ENCODE measurements at regions not wholly inside any gene's neighbourhood (a gene's known extent, or its start where the extent isn't known, plus 50 kb on each side); places are given as distances from the start of the nearest gene placed in this dataset.
"Not testable (repeated sequence)": the region's sequence is repeated elsewhere in the genome, so short reads cannot be mapped to it uniquely, and the experiment has no call there.

- TF ChIP-seq, protein P1, sequence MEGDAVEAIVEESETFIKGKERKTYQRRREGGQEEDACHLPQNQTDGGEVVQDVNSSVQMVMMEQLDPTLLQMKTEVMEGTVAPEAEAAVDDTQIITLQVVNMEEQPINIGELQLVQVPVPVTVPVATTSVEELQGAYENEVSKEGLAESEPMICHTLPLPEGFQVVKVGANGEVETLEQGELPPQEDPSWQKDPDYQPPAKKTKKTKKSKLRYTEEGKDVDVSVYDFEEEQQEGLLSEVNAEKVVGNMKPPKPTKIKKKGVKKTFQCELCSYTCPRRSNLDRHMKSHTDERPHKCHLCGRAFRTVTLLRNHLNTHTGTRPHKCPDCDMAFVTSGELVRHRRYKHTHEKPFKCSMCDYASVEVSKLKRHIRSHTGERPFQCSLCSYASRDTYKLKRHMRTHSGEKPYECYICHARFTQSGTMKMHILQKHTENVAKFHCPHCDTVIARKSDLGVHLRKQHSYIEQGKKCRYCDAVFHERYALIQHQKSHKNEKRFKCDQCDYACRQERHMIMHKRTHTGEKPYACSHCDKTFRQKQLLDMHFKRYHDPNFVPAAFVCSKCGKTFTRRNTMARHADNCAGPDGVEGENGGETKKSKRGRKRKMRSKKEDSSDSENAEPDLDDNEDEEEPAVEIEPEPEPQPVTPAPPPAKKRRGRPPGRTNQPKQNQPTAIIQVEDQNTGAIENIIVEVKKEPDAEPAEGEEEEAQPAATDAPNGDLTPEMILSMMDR (IDR thresholded peaks at IDR 0.05; ENCODE audit: insufficient read depth, low read length, poor library complexity, severe bottlenecking) = no peak
- no peak overlapping the region for H3K4me3 ChIP-seq (replicated peaks; ENCODE audit: low read depth, low read length)
- no peak for DNase-seq (ENCODE audit: extremely low read depth, insufficient read length)
- no peaks in the 10 kb centered on the region for H3K27me3 ChIP-seq (replicated peaks; ENCODE audit: control insufficient read depth, insufficient read depth, low read length)
- H3K36me3 ChIP-seq (ENCODE audit: control insufficient read depth, insufficient read depth, low read length) = no peaks in the 10 kb centered on the region
These were observed 181.5 kb downstream of the ZIC3 start for GRCh38 chrX:137747244-137748043.

- Histone ChIP-seq H3K4me3 (replicated peaks; ENCODE audit: low read depth, low read length) (no peak overlapping the region), H3K36me3 (ENCODE audit: control insufficient read depth, insufficient read depth, low read length) (no peaks in the 10 kb centered on the region), H3K27me3 (replicated peaks; ENCODE audit: control insufficient read depth, insufficient read depth, low read length) (no peaks in the 10 kb centered on the region)
- DNase-seq (ENCODE audit: extremely low read depth, insufficient read length) = no peak
- TF ChIP-seq, protein P1 (IDR thresholded peaks at IDR 0.05; ENCODE audit: insufficient read depth, low read length, poor library complexity, severe bottlenecking) = no peak
These were observed 182.9 kb downstream of the ZIC3 start for GRCh38 chrX:137748827-137749226.

- Histone ChIP-seq H3K27me3 (replicated peaks; ENCODE audit: control insufficient read depth, insufficient read depth, low read length) (no peaks in the 10 kb centered on the region), H3K36me3 (ENCODE audit: control insufficient read depth, insufficient read depth, low read length) (no peaks in the 10 kb centered on the region), H3K4me3 (replicated peaks; ENCODE audit: low read depth, low read length) (no peak overlapping the region)
- TF ChIP-seq, protein P1 (IDR thresholded peaks at IDR 0.05; ENCODE audit: insufficient read depth, low read length, poor library complexity, severe bottlenecking) = no peak
- no peak for DNase-seq (ENCODE audit: extremely low read depth, insufficient read length)
These were observed 183.3 kb downstream of the ZIC3 start for GRCh38 chrX:137749246-137749645.

GRCh38 chrX:137771537-137771936 is 205.6 kb downstream of the ZIC3 start:
- Histone ChIP-seq H3K27me3 (replicated peaks; ENCODE audit: control insufficient read depth, insufficient read depth, low read length) (no peaks in the 10 kb centered on the region), H3K4me3 (replicated peaks; ENCODE audit: low read depth, low read length) (no peak overlapping the region), H3K36me3 (ENCODE audit: control insufficient read depth, insufficient read depth, low read length) (no peaks in the 10 kb centered on the region)
- DNase-seq (ENCODE audit: extremely low read depth, insufficient read length) = no peak
- TF ChIP-seq, protein P1 (IDR thresholded peaks at IDR 0.05; ENCODE audit: insufficient read depth, low read length, poor library complexity, severe bottlenecking) = no peak

- DNase-seq (ENCODE audit: extremely low read depth, insufficient read length) = no peak
- Histone ChIP-seq H3K27me3 (replicated peaks; ENCODE audit: control insufficient read depth, insufficient read depth, low read length) (no peaks in the 10 kb centered on the region), H3K4me3 (replicated peaks; ENCODE audit: low read depth, low read length) (no peak overlapping the region), H3K36me3 (ENCODE audit: control insufficient read depth, insufficient read depth, low read length) (no peaks in the 10 kb centered on the region)
- TF ChIP-seq, protein P1 (IDR thresholded peaks at IDR 0.05; ENCODE audit: insufficient read depth, low read length, poor library complexity, severe bottlenecking) = no peak
These were observed 226.3 kb downstream of the ZIC3 start for GRCh38 chrX:137792214-137792613.

GRCh38 chrX:137797926-137798325 is 232.0 kb downstream of the ZIC3 start:
- not testable (repeated sequence) for H3K27me3 ChIP-seq (replicated peaks; ENCODE audit: control insufficient read depth, insufficient read depth, low read length); H3K4me3 ChIP-seq (replicated peaks; ENCODE audit: low read depth, low read length); DNase-seq (ENCODE audit: extremely low read depth, insufficient read length); H3K36me3 ChIP-seq (ENCODE audit: control insufficient read depth, insufficient read depth, low read length)
